Gastroesophageal sphincter (tissue), 4 donors: ENCODE measurements at regions not wholly inside any gene's neighbourhood (a gene's known extent, or its start where the extent isn't known, plus 50 kb on each side); places are given as distances from the start of the nearest gene placed in this dataset.

Experiments used
- ATAC-seq: fragments of 150-250 bp; one replicate; pipeline ENCODE4 v1.9.1; 2016; ENCODE audit warnings: mild to moderate bottlenecking, moderate library complexity
- H3K27ac ChIP-seq, 4 donors: fragments of 200-600 bp; sonication (generic) in 3 of 4; 1 replicate in 3 of 4; 2 replicates in 1 of 4; pipeline ENCODE4 v1.5.1; 2016 to 2019
- H3K27me3 ChIP-seq: fragments of 200-600 bp; sonication (generic); one replicate; pipeline ENCODE4 v1.5.1; 2019
- H3K36me3 ChIP-seq, 2 donors: fragments of 200-600 bp; sonication (generic); one replicate each; pipeline ENCODE4 v1.5.1; 2019; ENCODE audit warnings: control low read depth in 1 of 2
- H3K4me1 ChIP-seq, 3 donors: fragments of 200-600 bp; sonication (generic); 1 replicate in 2 of 3; 2 replicates in 1 of 3; pipeline ENCODE4 v1.5.1; 2016 to 2019; ENCODE audit warnings: control low read depth in 2 of 3
- H3K4me3 ChIP-seq, 2 donors: fragments of 200-600 bp; sonication (generic); one replicate each; pipeline ENCODE4 v1.5.1; 2019; ENCODE audit warnings: mild to moderate bottlenecking in 1 of 2, moderate library complexity in 1 of 2
- H3K9me3 ChIP-seq, 3 donors: fragments of 200-600 bp; sonication (generic); one replicate each; pipeline ENCODE4 v1.5.1; 2017 to 2019; ENCODE audit warnings: control low read depth in 2 of 3
- CTCF ChIP-seq, 4 experiments: fragments of 200-600 bp in 2 of 4; fragments of 450-650 bp in 2 of 4; sonication (generic) in 1 of 4; IDR thresholded peaks; one replicate each; pipeline ENCODE4 v1.5.1; 2017 to 2019; ENCODE audit warnings: antibody characterized with exemption in 4 of 4, mild to moderate bottlenecking in 2 of 4, moderate library complexity in 2 of 4
- EP300 ChIP-seq: sonication (generic); formaldehyde crosslinking; IDR thresholded peaks from one replicate; pipeline ENCODE4 v1.6.1; 2017; ENCODE audit warnings: antibody characterized with exemption, mild to moderate bottlenecking
- POLR2A ChIP-seq, 2 donors: fragments of 450-650 bp; IDR thresholded peaks; one replicate each; pipeline ENCODE4 v1.6.1; 2017; ENCODE audit warnings: antibody characterized with exemption in 2 of 2, mild to moderate bottlenecking in 2 of 2, moderate library complexity in 1 of 2
- POLR2AphosphoS5 ChIP-seq: sonication (generic); formaldehyde crosslinking; IDR thresholded peaks from one replicate; pipeline ENCODE4 v1.6.1; 2017; ENCODE audit warnings: antibody characterized with exemption
- WGBS, 2 donors: methylation state at CpG; one replicate each; pipeline ENCODE4 v1.1.5; 2018; ENCODE audit warnings: low coverage in 1 of 2; 5-methylcytosine and 5-hydroxymethylcytosine counted together

- no peak for ATAC-seq
- Histone ChIP-seq H3K27me3 (no peaks in the 10 kb centered on the region), H3K27ac (no peak overlapping the region), H3K4me1 (no peaks in the 10 kb centered on the region), H3K4me3 (no peak overlapping the region), H3K36me3 (no peaks in the 10 kb centered on the region), H3K9me3 (no peaks in the 10 kb centered on the region)
- TF ChIP-seq POLR2AphosphoS5 = no peak
- TF ChIP-seq EP300 = no peak
- TF ChIP-seq POLR2A (IDR thresholded peaks at IDR 0.05) = no peak
- no peak for TF ChIP-seq CTCF (IDR thresholded peaks at IDR 0.05)
These were observed 762.8 kb downstream of the EFNA5 start for GRCh38 chr5:106907979-106908378.

DNA sequence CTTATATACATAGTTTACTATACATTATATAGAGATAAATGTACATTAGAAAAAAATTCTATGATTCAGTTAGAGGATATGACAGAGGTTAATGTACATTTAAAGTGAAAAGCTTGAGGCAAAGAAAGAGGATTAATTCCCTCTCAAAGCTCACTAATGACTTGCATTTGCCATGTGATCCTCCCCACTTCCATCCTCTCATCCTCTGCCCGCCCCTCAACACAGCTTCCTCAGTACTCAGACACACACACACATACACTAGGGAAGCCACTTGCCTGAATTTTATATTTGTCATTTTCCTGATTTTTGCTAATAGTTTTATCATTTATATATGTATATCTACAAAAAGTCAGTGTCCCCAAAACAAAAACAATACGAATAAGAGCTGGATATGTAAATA lies 764.5 kb downstream of the EFNA5 start:
- Histone ChIP-seq H3K27me3 (no peaks in the 10 kb centered on the region), H3K4me3 (no peak overlapping the region), H3K9me3 (no peaks in the 10 kb centered on the region), H3K36me3 (no peaks in the 10 kb centered on the region), H3K27ac (no peak overlapping the region), H3K4me1 (no peaks in the 10 kb centered on the region)
- TF ChIP-seq CTCF (IDR thresholded peaks at IDR 0.05) (no peak), POLR2AphosphoS5 (no peak), EP300 (no peak), POLR2A (IDR thresholded peaks at IDR 0.05) (no peak)
- ATAC-seq = no peak
- WGBS, 2 donors = 83 to 88% methylated on average over 1 to 2 of the region's 2 CpGs

- Histone ChIP-seq H3K4me3 (no peak overlapping the region), H3K27me3 (no peaks in the 10 kb centered on the region), H3K36me3 (no peaks in the 10 kb centered on the region), H3K27ac (no peak overlapping the region), H3K4me1 (no peaks in the 10 kb centered on the region), H3K9me3 (no peaks in the 10 kb centered on the region)
- WGBS, 2 donors = 36 to 88% methylated on average over 2 of the region's 2 CpGs
- ATAC-seq = no peak
- TF ChIP-seq EP300 (no peak), POLR2A (IDR thresholded peaks at IDR 0.05) (no peak), POLR2AphosphoS5 (no peak), CTCF (IDR thresholded peaks at IDR 0.05) (no peak)
These were observed 775.8 kb downstream of the EFNA5 start for GRCh38 chr5:106894964-106895363.

GRCh38 chr5:106882035-106882434 lies 788.7 kb downstream of the EFNA5 start:
- Histone ChIP-seq H3K9me3 (no peaks in the 10 kb centered on the region), H3K27ac (no peak overlapping the region), H3K4me1 (no peaks in the 10 kb centered on the region), H3K27me3 (no peaks in the 10 kb centered on the region), H3K36me3 (no peaks in the 10 kb centered on the region), H3K4me3 (no peak overlapping the region)
- no peak for TF ChIP-seq POLR2A (IDR thresholded peaks at IDR 0.05)
- no peak for TF ChIP-seq POLR2AphosphoS5
- no peak for TF ChIP-seq CTCF (IDR thresholded peaks at IDR 0.05)
- TF ChIP-seq EP300 = no peak
- ATAC-seq = no peak

- no peaks in the 10 kb centered on the region for H3K27me3 ChIP-seq
- no peaks in the 10 kb centered on the region for H3K36me3 ChIP-seq
- no peak for ATAC-seq
- 97% methylated on average over 2 of the region's 2 CpGs; no CpG with 5 or more reads in 1 of the 2 donors for WGBS, 2 donors
- H3K4me3 ChIP-seq = no peak overlapping the region
- H3K27ac ChIP-seq = no peak overlapping the region
- TF ChIP-seq CTCF (IDR thresholded peaks at IDR 0.05) (no peak), POLR2AphosphoS5 (no peak), EP300 (no peak), POLR2A (IDR thresholded peaks at IDR 0.05) (no peak)
- no peaks in the 10 kb centered on the region for H3K4me1 ChIP-seq
- H3K9me3 ChIP-seq = no peaks in the 10 kb centered on the region
These were observed 790.1 kb downstream of the EFNA5 start for GRCh38 chr5:106880656-106881055.
